Activated CD4-positive, alpha-beta T cell treated with anti-CD3 and anti-CD28 coated beads for 36 hours (primary cell): ENCODE measurements at regions not wholly inside any gene's neighbourhood (a gene's known extent, or its start where the extent isn't known, plus 50 kb on each side); places are given as distances from the start of the nearest gene placed in this dataset.
"Not testable (repeated sequence)": the region's sequence is repeated elsewhere in the genome, so short reads cannot be mapped to it uniquely, and the experiment has no call there.

ENCODE experiments used
- ATAC-seq: fragments of 200-7000 bp; cut with Tn5 transposase; one replicate; pipeline ENCODE4 v1.10.0; 2021; ENCODE audit warnings: mild to moderate bottlenecking, moderate library complexity
- CTCF ChIA-PET: fragments of 350-600 bp; sonication (Branson Sonifier 250); formaldehyde crosslinking; loops from one replicate; lab custom pipeline; 2021; ENCODE audit warnings: antibody characterized with exemption; lab: Charles Lee
- POLR2A ChIA-PET: fragments of 350-600 bp; sonication (Branson Sonifier 250); formaldehyde crosslinking; loops from one replicate; lab custom pipeline; 2021; ENCODE audit warnings: antibody characterized with exemption, inconsistent platforms; lab: Charles Lee
- DNase-seq: peaks from one replicate; pipeline ENCODE4 v3.0.0-alpha.2; 2020
- H3K27ac Mint-ChIP-seq: one replicate; pipeline ENCODE4 v1.8.0; 2021; ENCODE audit warnings: mixed read lengths
- H3K27me3 Mint-ChIP-seq: one replicate; pipeline ENCODE4 v1.8.0; 2021; ENCODE audit warnings: mixed read lengths
- H3K36me3 Mint-ChIP-seq: one replicate; pipeline ENCODE4 v1.8.0; 2021; ENCODE audit warnings: low read depth, mixed read lengths
- H3K4me1 Mint-ChIP-seq: one replicate; pipeline ENCODE4 v1.8.0; 2021; ENCODE audit warnings: mixed read lengths
- H3K4me3 Mint-ChIP-seq: one replicate; pipeline ENCODE4 v1.8.0; 2021; ENCODE audit warnings: mild to moderate bottlenecking, moderate library complexity, mixed read lengths
- H3K9me3 Mint-ChIP-seq: one replicate; pipeline ENCODE4 v1.8.0; 2021; ENCODE audit warnings: low read depth, mixed read lengths
- intact Hi-C, 2 experiments: fragments of 100-400 bp; cut with DNase I in 1 of 2; cut with micrococcal nuclease in 1 of 2; formaldehyde crosslinking; loops; one replicate each; pipeline versions ENCODE4 v1.14.2 to v1.15.1; 2022 to 2024; cut with DNase I, micrococcal nuclease

DNA sequence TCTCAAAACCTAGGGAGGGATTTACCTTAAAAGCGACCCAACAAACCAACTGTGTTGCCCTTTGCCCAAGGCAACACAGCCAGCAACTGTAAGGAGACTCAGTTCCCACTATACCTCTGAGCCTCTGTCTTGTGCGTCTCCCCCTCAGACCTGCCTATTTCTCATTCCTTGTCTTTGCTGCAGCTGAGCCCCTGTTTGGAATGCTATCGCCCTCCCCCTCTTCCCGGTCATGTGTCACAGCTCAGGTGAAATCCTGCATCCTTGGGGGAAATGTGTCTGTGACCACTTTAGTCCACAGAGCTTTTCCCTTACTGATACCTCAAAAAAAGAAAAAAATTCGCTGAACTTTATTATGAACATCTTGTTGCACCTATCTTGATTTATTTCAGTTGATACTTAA, 52.0 kb upstream of the LRIG1 start:
- H3K9me3 Mint-ChIP-seq, result no peaks in the 10 kb centered on the region
- intact Hi-C loops, result no loop called here
- POLR2A ChIA-PET, result no interaction called here
- ATAC-seq, result no peak
- H3K27ac Mint-ChIP-seq, result no peak overlapping the region
- no peaks in the 10 kb centered on the region for H3K27me3 Mint-ChIP-seq
- H3K36me3 Mint-ChIP-seq, result no peaks in the 10 kb centered on the region
- no peak overlapping the region for H3K4me3 Mint-ChIP-seq
- DNase-seq, result no peak
- H3K4me1 Mint-ChIP-seq, result no peaks in the 10 kb centered on the region
- CTCF ChIA-PET, result no interaction called here

DNA sequence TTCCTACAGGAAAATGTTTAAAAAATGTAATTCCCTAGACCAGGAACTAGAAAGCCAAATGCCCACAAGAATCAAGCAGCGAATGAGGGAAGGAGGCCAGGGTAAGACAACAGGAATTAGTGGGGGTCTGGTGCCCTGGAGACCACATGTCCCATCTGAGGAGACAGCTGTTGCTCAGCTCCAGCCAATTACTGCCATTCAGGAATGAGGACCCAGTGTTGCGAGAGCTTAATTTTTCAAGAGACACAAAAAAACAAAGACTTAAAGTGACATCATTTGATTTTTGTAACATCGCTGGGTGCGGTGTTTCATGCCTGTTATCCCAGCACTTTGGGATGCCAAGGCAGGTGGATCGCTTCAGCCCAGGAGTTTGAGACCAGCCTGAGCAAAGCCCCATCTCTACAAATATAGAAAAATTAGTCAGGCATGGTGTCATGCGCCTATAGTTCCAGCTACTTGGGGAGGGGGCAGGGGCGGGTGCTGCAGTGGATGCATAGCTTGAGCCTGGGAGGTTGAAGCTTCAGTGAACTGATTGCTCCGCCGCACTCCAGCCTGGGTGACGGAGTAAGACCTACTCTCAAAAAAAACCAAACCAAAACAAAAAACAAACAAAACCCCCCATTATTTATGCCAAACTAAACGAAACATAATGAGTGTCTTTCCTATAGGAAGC, 52.8 kb upstream of the LRIG1 start:
- Mint-ChIP-seq H3K4me3 (no peak overlapping the region), H3K27me3 (no peaks in the 10 kb centered on the region), H3K27ac (no peak overlapping the region), H3K36me3 (no peaks in the 10 kb centered on the region), H3K9me3 (no peaks in the 10 kb centered on the region), H3K4me1 (no peaks in the 10 kb centered on the region)
- ChIA-PET CTCF (no interaction called here), POLR2A (no interaction called here)
- no peak for ATAC-seq
- no peak for DNase-seq
- intact Hi-C loops, result no loop called here

DNA sequence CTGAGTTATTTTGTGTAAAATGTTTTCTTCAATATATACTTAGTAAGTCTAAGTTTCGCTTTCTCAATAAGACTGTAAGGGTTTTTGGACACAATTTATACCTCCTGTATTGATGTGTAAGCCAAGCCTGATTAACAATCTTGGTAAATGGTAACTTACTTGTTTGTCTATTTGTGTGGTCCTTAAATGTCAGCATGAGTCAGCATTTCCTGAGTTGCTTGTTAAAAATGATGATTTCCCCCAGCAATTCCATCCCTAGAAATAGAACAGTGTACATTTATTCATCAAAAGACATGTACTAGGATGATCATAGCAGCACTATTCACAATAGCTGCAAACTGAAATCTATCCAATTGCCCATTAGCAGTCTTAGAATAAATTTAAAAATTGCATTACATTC, 53.4 kb upstream of the LRIG1 start:
- CTCF ChIA-PET, result no interaction called here
- no peak for DNase-seq
- no peaks in the 10 kb centered on the region for H3K27me3 Mint-ChIP-seq
- intact Hi-C loops, result no loop called here
- no peak overlapping the region for H3K27ac Mint-ChIP-seq
- ATAC-seq, result no peak
- POLR2A ChIA-PET, result no interaction called here
- H3K36me3 Mint-ChIP-seq, result no peaks in the 10 kb centered on the region
- no peaks in the 10 kb centered on the region for H3K9me3 Mint-ChIP-seq
- H3K4me3 Mint-ChIP-seq, result no peak overlapping the region
- H3K4me1 Mint-ChIP-seq, result no peaks in the 10 kb centered on the region

DNA sequence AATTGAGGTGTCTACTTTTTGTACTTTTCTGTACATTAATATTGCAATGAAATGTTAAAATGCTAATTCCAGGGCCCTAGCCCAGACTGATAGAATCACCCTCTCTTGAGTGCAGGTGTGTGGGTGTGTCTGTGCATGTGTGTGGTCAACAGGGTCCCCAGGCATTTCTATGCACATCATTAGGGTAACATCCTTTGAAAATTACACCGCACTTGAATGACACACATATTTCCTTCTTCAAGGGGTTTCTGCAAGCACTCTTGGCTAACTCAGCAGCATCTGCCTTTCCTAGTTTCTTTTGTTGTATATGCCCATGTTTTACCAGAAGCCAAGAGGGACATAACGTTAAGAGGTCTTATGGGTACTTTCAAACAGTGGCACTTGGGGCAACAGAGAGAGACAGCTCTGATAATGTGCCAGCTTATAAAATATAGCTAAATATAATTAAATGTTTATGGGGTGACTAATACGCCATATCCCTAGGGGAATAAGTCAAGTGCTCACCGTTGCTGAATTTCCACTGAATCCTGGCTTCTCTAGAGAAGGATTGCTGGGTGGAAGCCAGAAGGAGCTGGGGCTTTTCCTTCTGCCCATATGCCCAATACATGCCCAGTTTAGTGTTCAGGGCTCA, 54.5 kb upstream of the LRIG1 start:
- peaks cover 4% of the 10 kb centered on the region for H3K9me3 Mint-ChIP-seq
- no peak for ATAC-seq
- DNase-seq, result no peak
- H3K27me3 Mint-ChIP-seq, result no peaks in the 10 kb centered on the region
- ChIA-PET POLR2A (no interaction called here), CTCF (interaction anchor here (0.7 kb wide), 1 partner anchor 11 kb away, joined by 3 read pairs; no protein-coding TSS in a partner anchor)
- H3K4me3 Mint-ChIP-seq, result no peak overlapping the region
- H3K36me3 Mint-ChIP-seq, result no peaks in the 10 kb centered on the region
- no peaks in the 10 kb centered on the region for H3K4me1 Mint-ChIP-seq
- H3K27ac Mint-ChIP-seq, result no peak overlapping the region
- intact Hi-C loops, result no loop called here

DNA sequence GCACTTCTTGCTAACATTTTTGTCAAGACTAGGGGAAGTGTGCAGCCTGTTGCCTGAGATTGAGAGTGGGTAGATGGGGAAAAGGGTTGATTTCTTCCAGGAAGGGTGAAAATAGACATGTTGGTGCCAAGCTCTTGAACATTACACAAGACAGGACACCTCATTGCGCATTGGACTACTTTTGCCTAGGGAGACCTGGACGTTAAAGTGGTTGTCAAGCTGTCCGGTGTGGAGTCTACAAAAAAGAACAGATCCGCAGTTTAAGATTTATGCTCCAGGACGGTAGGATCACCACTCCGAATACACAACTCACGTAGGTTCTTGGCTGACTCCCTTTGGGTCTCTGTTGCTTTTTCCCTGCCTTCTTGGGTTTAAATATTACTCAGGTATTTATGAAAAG, 56.3 kb upstream of the LRIG1 start:
- DNase-seq, result no peak
- H3K4me3 Mint-ChIP-seq, result no peak overlapping the region
- H3K27ac Mint-ChIP-seq, result no peak overlapping the region
- H3K36me3 Mint-ChIP-seq, result no peaks in the 10 kb centered on the region
- H3K4me1 Mint-ChIP-seq, result no peaks in the 10 kb centered on the region
- CTCF ChIA-PET, result interaction anchor here (0.6 kb wide), 1 partner anchor 23 kb away, joined by 4 read pairs; no protein-coding TSS in a partner anchor
- peaks cover 8% of the 10 kb centered on the region for H3K9me3 Mint-ChIP-seq
- POLR2A ChIA-PET, result interaction anchor here (0.7 kb wide), 1 partner anchor 9 kb away, joined by 6 read pairs; no protein-coding TSS in a partner anchor
- no peaks in the 10 kb centered on the region for H3K27me3 Mint-ChIP-seq
- intact Hi-C loops, result no loop called here
- no peak for ATAC-seq

DNA sequence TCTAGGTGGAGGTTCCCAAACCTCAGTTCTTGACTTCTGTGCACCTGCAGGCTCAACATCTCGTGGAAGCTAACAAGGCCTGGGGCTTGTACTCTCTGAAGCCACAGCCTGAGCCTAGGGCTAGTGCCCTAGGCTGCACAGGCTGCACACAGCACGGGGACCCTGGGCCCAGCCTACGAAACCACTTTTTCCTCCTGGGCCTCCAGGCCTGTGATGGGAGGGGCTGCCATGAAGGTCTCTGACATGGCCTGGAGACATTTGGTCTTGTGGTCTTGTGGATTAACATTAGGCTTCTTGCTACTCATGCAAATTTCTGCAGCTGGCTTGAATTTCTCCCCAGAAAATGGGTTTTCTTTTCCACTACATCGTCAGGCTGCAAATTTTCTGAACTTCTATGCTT, 59.1 kb upstream of the LRIG1 start:
- POLR2A ChIA-PET, H3K27ac Mint-ChIP-seq, CTCF ChIA-PET, DNase-seq, intact Hi-C loops, ATAC-seq, H3K9me3 Mint-ChIP-seq, H3K4me3 Mint-ChIP-seq, H3K36me3 Mint-ChIP-seq, H3K4me1 Mint-ChIP-seq, H3K27me3 Mint-ChIP-seq: not testable (repeated sequence)

DNA sequence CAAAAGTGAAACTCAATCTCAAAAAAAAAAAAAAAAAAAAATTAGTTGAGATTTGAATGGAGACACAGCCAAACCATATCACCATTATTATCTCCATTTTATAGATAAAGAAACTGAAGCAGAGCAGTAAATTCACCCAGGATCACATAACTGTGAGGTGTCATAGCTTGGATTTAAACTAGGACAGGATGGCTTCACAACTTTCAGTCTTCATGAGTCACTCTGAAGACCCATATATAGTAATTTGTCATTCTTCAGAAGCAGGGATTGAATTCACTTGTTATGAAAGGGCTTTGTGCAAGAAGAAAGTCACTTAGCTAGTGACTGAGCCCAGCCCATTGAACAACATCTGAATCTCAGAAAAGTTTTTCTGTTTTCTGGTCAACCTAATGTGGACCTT, 60.5 kb upstream of the LRIG1 start:
- DNase-seq (no peak), ATAC-seq (peak; percentile 91)
- intact Hi-C loops, result no loop called here
- ChIA-PET POLR2A (no interaction called here), CTCF (interaction anchor here (0.6 to 0.9 kb wide), 3 partner anchors 92 to 307 kb away, joined by 3 to 4 read pairs (median 3); no protein-coding TSS in a partner anchor)
- Mint-ChIP-seq H3K36me3 (no peaks in the 10 kb centered on the region), H3K9me3 (peaks cover 8% of the 10 kb centered on the region), H3K4me3 (no peak overlapping the region), H3K4me1 (no peaks in the 10 kb centered on the region), H3K27ac (no peak overlapping the region), H3K27me3 (no peaks in the 10 kb centered on the region)

DNA sequence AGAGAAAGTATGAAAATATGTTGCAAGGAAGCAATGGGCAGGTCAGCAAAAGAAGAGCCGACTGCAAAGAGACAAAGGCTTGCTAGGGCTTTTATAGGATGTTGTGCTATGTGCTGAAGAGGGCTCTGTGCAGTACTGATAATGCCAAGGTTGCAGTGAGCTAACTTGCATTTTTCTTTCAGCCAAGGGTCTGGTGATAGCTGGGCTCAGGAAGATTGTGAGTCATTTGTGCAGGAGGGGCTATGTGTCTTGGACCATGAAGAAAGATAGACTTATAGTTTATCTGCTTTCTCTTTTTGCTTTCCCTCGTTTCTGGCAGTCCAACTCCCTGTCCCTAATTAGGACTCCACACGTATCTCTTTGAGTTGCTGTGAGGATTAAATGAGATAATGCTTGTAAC, 64.5 kb upstream of the LRIG1 start:
- no peak overlapping the region for H3K27ac Mint-ChIP-seq
- H3K9me3 Mint-ChIP-seq, result peaks cover 4% of the 10 kb centered on the region
- ATAC-seq (no peak), DNase-seq (no peak)
- H3K36me3 Mint-ChIP-seq, result no peaks in the 10 kb centered on the region
- no peaks in the 10 kb centered on the region for H3K4me1 Mint-ChIP-seq
- intact Hi-C loops, result no loop called here
- no peak overlapping the region for H3K4me3 Mint-ChIP-seq
- no peaks in the 10 kb centered on the region for H3K27me3 Mint-ChIP-seq
- POLR2A ChIA-PET, result no interaction called here
- CTCF ChIA-PET, result no interaction called here

DNA sequence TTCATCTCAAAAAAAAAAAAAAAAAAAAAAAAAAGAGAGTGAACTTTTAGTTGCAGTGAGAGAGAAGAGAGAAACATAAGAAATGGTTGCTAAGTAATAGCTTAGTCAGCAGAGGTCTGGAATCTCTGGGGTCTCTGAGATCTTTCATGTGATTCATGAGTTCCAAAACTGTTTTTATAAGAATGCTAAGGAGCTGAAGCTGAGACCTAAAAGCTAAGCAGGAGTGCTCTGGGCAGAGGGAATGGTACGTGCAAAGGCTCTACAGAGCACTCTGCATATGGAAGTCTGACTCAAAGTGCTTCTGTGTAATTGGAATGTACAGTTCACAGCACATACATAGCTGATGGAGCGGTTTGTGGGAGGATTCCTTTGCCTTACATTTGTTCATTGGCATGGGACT, 66.3 kb upstream of the LRIG1 start:
- DNase-seq (no peak), ATAC-seq (no peak)
- no peak overlapping the region for H3K27ac Mint-ChIP-seq
- no peaks in the 10 kb centered on the region for H3K36me3 Mint-ChIP-seq
- no peaks in the 10 kb centered on the region for H3K9me3 Mint-ChIP-seq
- no peaks in the 10 kb centered on the region for H3K4me1 Mint-ChIP-seq
- H3K4me3 Mint-ChIP-seq, result no peak overlapping the region
- intact Hi-C loops, result no loop called here
- no peaks in the 10 kb centered on the region for H3K27me3 Mint-ChIP-seq
- POLR2A ChIA-PET, result interaction anchor here (0.7 kb wide), 2 partner anchors 136 to 1324 kb away, joined by 3 read pairs; no protein-coding TSS in a partner anchor
- CTCF ChIA-PET, result interaction anchor here (0.7 kb wide), 2 partner anchors 17 to 137 kb away, joined by 3 to 4 read pairs; no protein-coding TSS in a partner anchor

DNA sequence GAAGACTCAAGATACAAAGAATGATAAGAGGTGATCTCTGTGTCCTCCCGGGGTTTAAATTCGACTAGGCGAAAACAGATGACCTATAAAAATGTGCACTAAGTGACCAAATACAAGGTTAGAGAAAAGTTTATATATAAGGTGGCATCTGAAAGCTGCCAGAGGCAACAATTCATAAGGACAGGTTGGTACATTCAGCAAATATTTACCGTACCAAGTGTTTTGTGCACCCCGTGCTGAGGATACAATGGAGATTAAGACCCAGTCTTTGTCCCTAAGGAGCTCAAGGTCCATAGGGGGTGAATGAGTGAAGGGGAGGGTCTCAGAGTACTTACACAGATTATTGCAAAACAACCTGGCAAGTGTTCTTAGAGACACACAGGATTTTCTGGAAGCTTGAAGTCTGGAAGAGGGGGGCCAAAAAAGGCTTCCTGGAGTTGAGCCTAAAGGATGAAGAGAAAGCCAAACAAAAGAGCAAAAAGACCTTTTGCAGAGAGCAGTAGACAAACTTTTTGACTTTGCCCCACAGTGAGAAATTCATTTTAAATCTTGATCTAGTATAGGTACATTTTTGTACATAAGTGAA, 71.4 kb upstream of the LRIG1 start:
- H3K4me3 Mint-ChIP-seq, result no peak overlapping the region
- DNase-seq (no peak), ATAC-seq (no peak)
- ChIA-PET CTCF (interaction anchor here (0.8 kb wide), 1 partner anchor 17 kb away, joined by 3 read pairs; no protein-coding TSS in a partner anchor), POLR2A (no interaction called here)
- H3K27ac Mint-ChIP-seq, result no peak overlapping the region
- intact Hi-C loops, result no loop called here
- H3K36me3 Mint-ChIP-seq, result no peaks in the 10 kb centered on the region
- no peaks in the 10 kb centered on the region for H3K4me1 Mint-ChIP-seq
- no peaks in the 10 kb centered on the region for H3K9me3 Mint-ChIP-seq
- no peaks in the 10 kb centered on the region for H3K27me3 Mint-ChIP-seq

DNA sequence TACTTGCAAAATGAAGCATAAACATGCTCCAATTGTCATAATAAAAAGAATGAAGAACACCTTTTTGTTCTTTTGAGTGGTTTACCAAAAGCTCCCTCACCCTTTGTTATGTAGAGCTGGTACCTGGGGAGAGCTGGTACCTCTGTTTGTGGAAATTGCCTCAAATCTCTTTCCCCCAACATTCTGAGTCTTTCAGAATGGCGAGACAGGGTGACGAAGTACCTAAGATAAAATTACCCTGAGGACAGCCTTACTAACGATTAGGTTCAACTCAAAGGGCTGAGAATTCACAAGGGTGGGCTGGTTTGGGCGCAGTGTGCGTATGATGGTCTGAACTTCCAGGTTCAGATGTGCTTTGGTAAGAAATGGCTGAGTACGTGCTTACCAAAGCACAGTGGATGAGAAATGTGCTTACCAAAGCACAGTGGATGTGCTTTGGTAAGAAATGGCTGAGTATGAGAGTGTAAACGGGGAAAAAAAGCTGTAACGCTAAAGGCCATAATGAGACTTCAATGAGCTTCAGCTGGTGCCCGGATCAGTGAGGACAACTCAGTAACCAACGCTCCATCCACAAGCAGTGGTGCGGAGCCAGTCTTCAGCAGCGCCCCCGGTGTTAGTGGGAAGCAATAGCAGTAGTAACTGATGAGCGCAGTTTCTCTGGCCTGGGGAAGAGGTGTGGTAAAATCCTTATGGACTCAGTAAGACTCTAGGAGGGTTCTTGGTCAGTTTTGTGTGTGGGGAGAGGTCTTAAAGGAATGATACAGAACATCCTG, 72.3 kb upstream of the LRIG1 start:
- CTCF ChIA-PET, result interaction anchor here (1.3 kb wide), 1 partner anchor 43 kb away, joined by 3 read pairs; no protein-coding TSS in a partner anchor
- Mint-ChIP-seq H3K4me3 (no peak overlapping the region), H3K9me3 (no peaks in the 10 kb centered on the region), H3K27ac (no peak overlapping the region), H3K36me3 (no peaks in the 10 kb centered on the region), H3K27me3 (no peaks in the 10 kb centered on the region), H3K4me1 (no peaks in the 10 kb centered on the region)
- POLR2A ChIA-PET, result no interaction called here
- intact Hi-C loops, result no loop called here
- DNase-seq (peak; percentile 25), ATAC-seq (no peak)
